T-helper 2 cell (primary cell): ENCODE measurements at regions not wholly inside any gene's neighbourhood (a gene's known extent, or its start where the extent isn't known, plus 50 kb on each side); places are given as distances from the start of the nearest gene placed in this dataset.
"Not testable (repeated sequence)": the region's sequence is repeated elsewhere in the genome, so short reads cannot be mapped to it uniquely, and the experiment has no call there.

ENCODE experiments used
- DNase-seq, 5 experiments: peaks; one replicate each; pipeline versions ENCODE4 v3.0.0 to v3.0.0-alpha.2; 2012 to 2022

GRCh38 chr11:3437441-3437840 is 58.5 kb upstream of the ZNF195 start:
- not testable (repeated sequence) for DNase-seq

DNA sequence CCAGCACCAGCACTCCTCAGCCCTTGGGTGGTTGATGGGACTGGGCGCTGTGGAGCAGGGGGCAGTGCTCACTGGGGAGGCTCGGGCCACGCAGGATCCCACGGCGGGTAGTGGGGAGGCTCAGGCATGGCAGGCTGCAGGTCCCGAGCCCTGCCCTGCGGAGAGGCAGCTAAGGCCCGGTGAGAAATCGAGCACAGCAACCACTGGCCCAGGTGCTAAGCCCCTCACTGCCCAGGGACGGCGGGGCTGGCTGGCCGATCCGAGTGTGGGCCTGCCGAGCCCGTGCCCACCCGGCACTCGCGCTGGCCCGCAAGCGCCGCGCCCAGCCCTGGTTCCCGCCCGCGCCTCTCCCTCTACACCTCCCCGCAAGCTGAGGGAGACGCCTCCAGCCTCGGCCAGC is 56.0 kb upstream of the ZNF195 start:
- no peak for DNase-seq

DNA sequence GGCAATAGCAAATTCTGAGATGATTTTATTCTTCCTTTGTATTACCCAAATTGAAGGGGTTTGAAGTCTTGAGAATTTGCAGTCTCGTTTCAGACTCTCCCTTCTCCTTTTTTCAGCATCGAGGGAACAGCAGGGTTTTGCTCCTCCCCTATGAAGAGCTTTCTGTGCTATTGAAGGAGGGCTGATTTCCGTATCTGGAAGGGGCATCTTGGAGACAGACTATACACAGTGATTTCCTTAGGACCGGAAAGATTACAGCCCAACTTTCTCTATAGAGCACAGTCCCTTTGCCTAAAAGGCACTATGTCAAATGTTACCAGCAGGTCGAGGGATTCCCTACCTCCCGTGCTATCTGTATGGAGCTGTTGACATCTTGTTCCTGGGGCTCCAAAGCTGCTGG is 50.2 kb upstream of the ZNF195 start:
- not testable (repeated sequence) for DNase-seq
